ENCODE measurements at regions not wholly inside any gene's neighbourhood (a gene's known extent, or its start where the extent isn't known, plus 50 kb on each side); places are given as distances from the start of the nearest gene placed in this dataset.

GRCh38 chr19:32251634-32252332, 93.6 kb upstream of the ZNF507 start:
- no peak for DNase-seq (ENCODE audit: low read depth)

GRCh38 chr19:32252333-32252669, 93.1 kb upstream of the ZNF507 start:
- DNase-seq (ENCODE audit: low read depth), result no peak

- DNase-seq (ENCODE audit: low read depth), result no peak
These were observed 91.5 kb upstream of the ZNF507 start for GRCh38 chr19:32253683-32254508.

GRCh38 chr19:32254509-32254890, 90.9 kb upstream of the ZNF507 start:
- DNase-seq (ENCODE audit: low read depth), result no peak

- DNase-seq (ENCODE audit: low read depth), result no peak
These were observed 89.7 kb upstream of the ZNF507 start for GRCh38 chr19:32255536-32256295.

GRCh38 chr19:32256341-32256975, 89.0 kb upstream of the ZNF507 start:
- DNase-seq (ENCODE audit: low read depth), result no peak

- no peak for DNase-seq (ENCODE audit: low read depth)
These were observed 87.9 kb upstream of the ZNF507 start for GRCh38 chr19:32257326-32258073.

- DNase-seq (ENCODE audit: low read depth), result no peak
These were observed 87.2 kb upstream of the ZNF507 start for GRCh38 chr19:32258167-32258566.

GRCh38 chr19:32264568-32264967, 80.8 kb upstream of the ZNF507 start:
- no peak for DNase-seq (ENCODE audit: low read depth)

GRCh38 chr19:32265995-32266394, 79.4 kb upstream of the ZNF507 start:
- no peak for DNase-seq (ENCODE audit: low read depth)

GRCh38 chr19:32266460-32266859, 79.0 kb upstream of the ZNF507 start:
- DNase-seq (ENCODE audit: low read depth), result no peak

GRCh38 chr19:32268381-32268780, 77.0 kb upstream of the ZNF507 start:
- no peak for DNase-seq (ENCODE audit: low read depth)

GRCh38 chr19:32269831-32270230, 75.6 kb upstream of the ZNF507 start:
- no peak for DNase-seq (ENCODE audit: low read depth)

GRCh38 chr19:32273483-32273882, 71.9 kb upstream of the ZNF507 start:
- no peak for DNase-seq (ENCODE audit: low read depth)

- no peak for DNase-seq (ENCODE audit: low read depth)
These were observed 58.3 kb upstream of the ZNF507 start for GRCh38 chr19:32287086-32287485.

GRCh38 chr19:32287811-32288227, 57.6 kb upstream of the ZNF507 start:
- DNase-seq (ENCODE audit: low read depth), result no peak

GRCh38 chr19:32289566-32290210, 55.7 kb upstream of the ZNF507 start:
- DNase-seq (ENCODE audit: low read depth), result no peak

- no peak for DNase-seq (ENCODE audit: low read depth)
These were observed 53.5 kb upstream of the ZNF507 start for GRCh38 chr19:32291876-32292275.

- no peak for DNase-seq (ENCODE audit: low read depth)
These were observed 50.5 kb upstream of the ZNF507 start for GRCh38 chr19:32294871-32295438.
